ENCODE measurements at regions not wholly inside any gene's neighbourhood (a gene's known extent, or its start where the extent isn't known, plus 50 kb on each side); places are given as distances from the start of the nearest gene placed in this dataset.

DNA sequence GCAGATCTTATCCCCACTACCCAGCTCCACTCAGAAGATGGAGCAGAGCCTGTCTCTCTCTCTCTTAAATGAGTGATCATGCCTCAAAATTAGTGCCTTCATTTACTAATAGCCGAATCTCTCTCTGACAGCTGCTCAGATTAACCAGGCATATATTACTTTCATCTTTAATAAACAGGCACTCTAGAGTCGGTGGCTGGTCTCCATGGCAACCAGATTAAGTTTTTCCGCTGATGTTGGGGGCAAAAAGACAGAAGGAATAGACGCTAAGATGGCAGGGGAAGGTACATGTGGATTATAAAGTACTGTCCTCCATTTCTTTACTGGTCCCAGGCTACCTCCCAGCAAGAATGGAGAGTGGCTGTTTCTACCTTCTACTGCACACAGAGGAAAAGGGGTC is 121.6 kb downstream of the QRSL1 start:
- no peak for TF ChIP-seq EZH2 (IDR thresholded peaks at IDR 0.05)
- TF ChIP-seq POLR2AphosphoS5 (IDR thresholded peaks at IDR 0.05; ENCODE audit: borderline replicate concordance, low read depth, low read length) = no peak
